ENCODE measurements at regions not wholly inside any gene's neighbourhood (a gene's known extent, or its start where the extent isn't known, plus 50 kb on each side); places are given as distances from the start of the nearest gene placed in this dataset.

- H3K9me3 ChIP-seq (ENCODE audit: low read depth, low read length) = no peaks in the 10 kb centered on the region
- no peaks in the 10 kb centered on the region for H3K36me3 ChIP-seq (ENCODE audit: insufficient read depth, low read length)
- peak; percentile 56 for DNase-seq (ENCODE audit: low read depth, low spot score)
- H3K4me3 ChIP-seq = no peak overlapping the region
- TF ChIP-seq FOXP2 (optimal IDR thresholded peaks at IDR 0.05; ENCODE audit: control extremely low read depth, extremely low read length, insufficient read depth) (no peak), EZH2 (IDR thresholded peaks at IDR 0.05) (no peak), POLR2AphosphoS5 (IDR thresholded peaks at IDR 0.05; ENCODE audit: borderline replicate concordance, low read depth, low read length) (no peak)
- 0 out of 2 replicates have a peak overlapping the region, but pooled peaks have one; percentile 4 for H3K27ac ChIP-seq
- no peak overlapping the region for H3K9ac ChIP-seq (ENCODE audit: insufficient read length)
Observed at GRCh38 chr18:43563780-43564179, 286.5 kb upstream of the SYT4 start.

GRCh38 chr18:43570593-43570992, 293.3 kb upstream of the SYT4 start:
- no peak overlapping the region for H3K4me3 ChIP-seq
- no peak for DNase-seq (ENCODE audit: low read depth, low spot score)
- H3K9ac ChIP-seq (ENCODE audit: insufficient read length) = peak overlapping the region; percentile 39
- no peaks in the 10 kb centered on the region for H3K9me3 ChIP-seq (ENCODE audit: low read depth, low read length)
- TF ChIP-seq FOXP2 (optimal IDR thresholded peaks at IDR 0.05; ENCODE audit: control extremely low read depth, extremely low read length, insufficient read depth) (no peak), POLR2AphosphoS5 (IDR thresholded peaks at IDR 0.05; ENCODE audit: borderline replicate concordance, low read depth, low read length) (no peak), EZH2 (IDR thresholded peaks at IDR 0.05) (no peak)
- H3K36me3 ChIP-seq (ENCODE audit: insufficient read depth, low read length) = no peaks in the 10 kb centered on the region
- H3K27ac ChIP-seq = 0 out of 2 replicates have a peak overlapping the region, but pooled peaks have one; percentile 50

GRCh38 chr18:43571078-43571689, 293.9 kb upstream of the SYT4 start:
- no peaks in the 10 kb centered on the region for H3K9me3 ChIP-seq (ENCODE audit: low read depth, low read length)
- peak overlapping the region; percentile 39 for H3K9ac ChIP-seq (ENCODE audit: insufficient read length)
- peak; percentile 90 for DNase-seq (ENCODE audit: low read depth, low spot score)
- no peak overlapping the region for H3K4me3 ChIP-seq
- 0 out of 2 replicates have a peak overlapping the region, but pooled peaks have one; percentile 50 for H3K27ac ChIP-seq
- TF ChIP-seq EZH2 (IDR thresholded peaks at IDR 0.05) = no peak
- no peak for TF ChIP-seq POLR2AphosphoS5 (IDR thresholded peaks at IDR 0.05; ENCODE audit: borderline replicate concordance, low read depth, low read length)
- no peak for TF ChIP-seq FOXP2 (optimal IDR thresholded peaks at IDR 0.05; ENCODE audit: control extremely low read depth, extremely low read length, insufficient read depth)
- H3K36me3 ChIP-seq (ENCODE audit: insufficient read depth, low read length) = no peaks in the 10 kb centered on the region

DNA sequence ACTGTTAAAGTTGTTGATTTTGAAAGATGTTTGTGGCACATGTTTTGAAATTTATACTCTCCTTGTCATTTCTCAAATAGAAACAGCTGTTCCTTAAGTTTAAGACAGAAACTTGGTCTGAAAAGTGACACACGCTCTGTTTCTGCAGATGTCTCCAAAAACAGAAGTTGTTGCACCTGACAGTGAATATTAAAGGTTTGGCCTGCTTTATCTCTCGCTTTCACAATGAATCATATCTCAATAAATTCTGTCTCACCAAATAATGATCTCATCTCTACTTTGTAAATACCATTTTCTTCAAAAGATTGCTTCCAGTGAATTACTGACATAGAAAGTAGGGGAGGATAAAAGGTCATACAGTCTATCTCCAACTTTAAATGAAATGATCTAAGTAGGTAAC, 294.9 kb upstream of the SYT4 start:
- Histone ChIP-seq H3K9ac (ENCODE audit: insufficient read length) (no peak overlapping the region), H3K27ac (no peak overlapping the region), H3K4me3 (no peak overlapping the region), H3K9me3 (ENCODE audit: low read depth, low read length) (no peaks in the 10 kb centered on the region), H3K36me3 (ENCODE audit: insufficient read depth, low read length) (no peaks in the 10 kb centered on the region)
- TF ChIP-seq POLR2AphosphoS5 (IDR thresholded peaks at IDR 0.05; ENCODE audit: borderline replicate concordance, low read depth, low read length) (no peak), EZH2 (IDR thresholded peaks at IDR 0.05) (no peak), FOXP2 (optimal IDR thresholded peaks at IDR 0.05; ENCODE audit: control extremely low read depth, extremely low read length, insufficient read depth) (no peak)
- DNase-seq (ENCODE audit: low read depth, low spot score) = no peak

DNA sequence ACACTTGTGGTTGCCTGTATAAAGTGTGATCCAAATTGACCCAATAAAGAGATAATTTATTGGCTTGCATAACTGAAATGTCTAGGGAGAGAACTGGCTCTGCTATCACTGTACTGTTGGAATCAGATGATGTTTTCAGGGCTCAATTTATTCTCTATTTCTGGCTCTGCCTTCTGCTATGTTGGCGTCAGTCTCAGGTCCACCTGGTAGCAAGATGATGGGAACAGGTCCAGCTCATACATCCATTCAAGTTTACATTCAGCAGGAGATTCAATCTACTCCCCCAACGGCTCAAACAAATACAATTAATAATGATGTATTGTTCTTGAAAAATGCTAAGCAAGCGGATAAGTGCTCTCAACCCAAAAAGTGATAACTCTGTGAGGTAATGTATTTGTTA, 297.7 kb upstream of the SYT4 start:
- no peak for DNase-seq (ENCODE audit: low read depth, low spot score)
- no peak overlapping the region for H3K9ac ChIP-seq (ENCODE audit: insufficient read length)
- H3K36me3 ChIP-seq (ENCODE audit: insufficient read depth, low read length) = no peaks in the 10 kb centered on the region
- no peak overlapping the region for H3K4me3 ChIP-seq
- no peaks in the 10 kb centered on the region for H3K9me3 ChIP-seq (ENCODE audit: low read depth, low read length)
- H3K27ac ChIP-seq = no peak overlapping the region
- TF ChIP-seq EZH2 (IDR thresholded peaks at IDR 0.05) = no peak
- TF ChIP-seq FOXP2 (optimal IDR thresholded peaks at IDR 0.05; ENCODE audit: control extremely low read depth, extremely low read length, insufficient read depth) = no peak
- no peak for TF ChIP-seq POLR2AphosphoS5 (IDR thresholded peaks at IDR 0.05; ENCODE audit: borderline replicate concordance, low read depth, low read length)

DNA sequence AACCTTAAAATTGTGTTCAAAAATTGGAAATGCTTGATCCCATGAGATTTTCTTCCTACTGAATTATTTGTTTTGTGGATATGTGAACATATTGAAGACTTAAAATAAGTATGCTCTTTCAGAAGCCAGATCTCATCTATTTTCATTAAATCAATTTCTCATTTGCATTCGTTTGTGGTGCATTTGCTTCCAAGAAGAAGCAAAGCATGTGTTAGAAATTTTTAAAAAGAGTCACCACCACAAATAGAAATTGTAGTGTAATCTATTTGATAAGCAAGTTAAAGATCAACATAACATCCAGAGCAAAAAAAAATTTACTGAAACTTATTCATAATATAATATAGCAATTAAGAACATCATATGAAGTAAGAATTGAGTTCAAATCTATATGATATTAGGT, 300.9 kb upstream of the SYT4 start:
- Histone ChIP-seq H3K4me3 (no peak overlapping the region), H3K36me3 (ENCODE audit: insufficient read depth, low read length) (no peaks in the 10 kb centered on the region), H3K27ac (no peak overlapping the region), H3K9me3 (ENCODE audit: low read depth, low read length) (no peaks in the 10 kb centered on the region), H3K9ac (ENCODE audit: insufficient read length) (no peak overlapping the region)
- TF ChIP-seq FOXP2 (optimal IDR thresholded peaks at IDR 0.05; ENCODE audit: control extremely low read depth, extremely low read length, insufficient read depth) (no peak), EZH2 (IDR thresholded peaks at IDR 0.05) (no peak), POLR2AphosphoS5 (IDR thresholded peaks at IDR 0.05; ENCODE audit: borderline replicate concordance, low read depth, low read length) (no peak)
- DNase-seq (ENCODE audit: low read depth, low spot score) = no peak

DNA sequence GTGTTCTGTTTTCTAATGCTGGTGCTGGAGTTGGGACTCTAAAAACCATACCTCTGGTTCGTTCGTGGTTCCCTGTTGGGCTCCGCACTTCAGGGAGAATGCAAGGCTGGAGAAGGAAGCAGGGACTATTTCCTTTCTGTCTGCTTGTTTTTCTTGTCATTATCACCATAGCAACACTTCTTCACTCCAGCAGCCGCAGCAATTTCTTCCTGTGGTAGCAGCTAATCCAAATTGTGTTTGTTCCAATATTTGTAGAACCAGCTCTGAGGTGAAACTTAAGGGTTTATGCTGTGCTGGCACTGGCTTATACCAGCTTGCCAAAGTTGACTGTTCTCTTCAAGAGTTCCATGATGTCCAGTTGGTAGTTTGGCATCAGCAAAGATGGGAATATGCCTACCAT, 301.4 kb upstream of the SYT4 start:
- Histone ChIP-seq H3K27ac (no peak overlapping the region), H3K36me3 (ENCODE audit: insufficient read depth, low read length) (no peaks in the 10 kb centered on the region), H3K9ac (ENCODE audit: insufficient read length) (no peak overlapping the region), H3K4me3 (no peak overlapping the region), H3K9me3 (ENCODE audit: low read depth, low read length) (no peaks in the 10 kb centered on the region)
- no peak for DNase-seq (ENCODE audit: low read depth, low spot score)
- TF ChIP-seq EZH2 (IDR thresholded peaks at IDR 0.05) = no peak
- no peak for TF ChIP-seq POLR2AphosphoS5 (IDR thresholded peaks at IDR 0.05; ENCODE audit: borderline replicate concordance, low read depth, low read length)
- TF ChIP-seq FOXP2 (optimal IDR thresholded peaks at IDR 0.05; ENCODE audit: control extremely low read depth, extremely low read length, insufficient read depth) = no peak

- no peak overlapping the region for H3K9ac ChIP-seq (ENCODE audit: insufficient read length)
- no peak overlapping the region for H3K27ac ChIP-seq
- TF ChIP-seq FOXP2 (optimal IDR thresholded peaks at IDR 0.05; ENCODE audit: control extremely low read depth, extremely low read length, insufficient read depth) (no peak), POLR2AphosphoS5 (IDR thresholded peaks at IDR 0.05; ENCODE audit: borderline replicate concordance, low read depth, low read length) (no peak), EZH2 (IDR thresholded peaks at IDR 0.05) (no peak)
- no peaks in the 10 kb centered on the region for H3K36me3 ChIP-seq (ENCODE audit: insufficient read depth, low read length)
- no peak overlapping the region for H3K4me3 ChIP-seq
- no peaks in the 10 kb centered on the region for H3K9me3 ChIP-seq (ENCODE audit: low read depth, low read length)
- no peak for DNase-seq (ENCODE audit: low read depth, low spot score)
Observed at GRCh38 chr18:43581936-43582519, 304.7 kb upstream of the SYT4 start.

Data from SK-N-MC (cell line).